Upper lobe of right lung (tissue), 1 donor: ENCODE measurements at regions not wholly inside any gene's neighbourhood (a gene's known extent, or its start where the extent isn't known, plus 50 kb on each side); places are given as distances from the start of the nearest gene placed in this dataset.
A peak's percentile ranks its signal among the peaks of the same experiment; 100 is the strongest.

Experiments used
- ATAC-seq: fragments of 200-7000 bp; cut with Tn5 transposase; one replicate; pipeline ENCODE4 v1.9.1; 2020; ENCODE audit warnings: mild to moderate bottlenecking, moderate library complexity
- DNase-seq: peaks from one replicate; pipeline ENCODE4 v3.0.0-alpha.2; 2020
- H3K27ac ChIP-seq: fragments of 200-600 bp; one replicate; pipeline ENCODE4 v1.8.0; 2022
- H3K27me3 ChIP-seq: fragments of 200-600 bp; one replicate; pipeline ENCODE4 v1.8.0; 2022; ENCODE audit warnings: mild to moderate bottlenecking
- H3K36me3 ChIP-seq: fragments of 200-600 bp; one replicate; pipeline ENCODE4 v1.8.0; 2022
- H3K4me1 ChIP-seq: fragments of 200-600 bp; one replicate; pipeline ENCODE4 v1.8.0; 2022
- H3K4me3 ChIP-seq: fragments of 200-600 bp; one replicate; pipeline ENCODE4 v1.8.0; 2022; ENCODE audit warnings: mild to moderate bottlenecking
- H3K9me3 ChIP-seq: fragments of 200-600 bp; one replicate; pipeline ENCODE4 v1.8.0; 2022
- intact Hi-C: fragments of 100-400 bp; cut with DNase I; formaldehyde crosslinking; loops from one replicate; pipeline ENCODE4 v1.11.0; 2022
- TF ChIP-seq, protein P1 (sequence below): fragments of 200-600 bp; IDR thresholded peaks from one replicate; pipeline ENCODE4 v1.8.0; 2022; ENCODE audit warnings: antibody characterized with exemption
- donor health status: DM: no; HTN: yes; CAD: no; lungs with severe emphysema.

DNA sequence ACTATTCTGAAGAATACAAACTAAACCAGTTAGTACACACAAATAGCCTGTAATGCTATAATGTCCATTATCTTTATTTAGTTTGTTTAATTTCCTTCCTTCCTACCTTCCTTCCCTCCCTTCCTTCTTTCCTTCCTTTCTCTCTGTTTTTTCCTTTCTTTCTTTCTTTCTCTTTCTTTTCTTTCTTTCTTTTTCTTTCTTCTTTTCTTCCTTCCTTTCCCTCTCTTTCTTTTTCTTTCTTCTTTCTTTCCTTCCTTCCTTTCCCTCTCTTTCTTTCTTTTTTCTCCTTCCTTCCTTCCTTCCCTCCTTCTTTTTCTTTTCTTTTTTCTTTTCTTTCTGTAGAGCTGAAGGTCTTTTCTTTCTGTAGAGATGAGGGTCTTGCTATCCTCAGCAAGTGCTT is 131.2 kb downstream of the TMEM30B start:
- ATAC-seq = no peak
- Histone ChIP-seq H3K9me3 (no peaks in the 10 kb centered on the region), H3K27me3 (no peaks in the 10 kb centered on the region), H3K27ac (no peak overlapping the region), H3K4me1 (no peaks in the 10 kb centered on the region), H3K4me3 (no peak overlapping the region), H3K36me3 (no peaks in the 10 kb centered on the region)
- DNase-seq = no peak
- TF ChIP-seq, protein P1, sequence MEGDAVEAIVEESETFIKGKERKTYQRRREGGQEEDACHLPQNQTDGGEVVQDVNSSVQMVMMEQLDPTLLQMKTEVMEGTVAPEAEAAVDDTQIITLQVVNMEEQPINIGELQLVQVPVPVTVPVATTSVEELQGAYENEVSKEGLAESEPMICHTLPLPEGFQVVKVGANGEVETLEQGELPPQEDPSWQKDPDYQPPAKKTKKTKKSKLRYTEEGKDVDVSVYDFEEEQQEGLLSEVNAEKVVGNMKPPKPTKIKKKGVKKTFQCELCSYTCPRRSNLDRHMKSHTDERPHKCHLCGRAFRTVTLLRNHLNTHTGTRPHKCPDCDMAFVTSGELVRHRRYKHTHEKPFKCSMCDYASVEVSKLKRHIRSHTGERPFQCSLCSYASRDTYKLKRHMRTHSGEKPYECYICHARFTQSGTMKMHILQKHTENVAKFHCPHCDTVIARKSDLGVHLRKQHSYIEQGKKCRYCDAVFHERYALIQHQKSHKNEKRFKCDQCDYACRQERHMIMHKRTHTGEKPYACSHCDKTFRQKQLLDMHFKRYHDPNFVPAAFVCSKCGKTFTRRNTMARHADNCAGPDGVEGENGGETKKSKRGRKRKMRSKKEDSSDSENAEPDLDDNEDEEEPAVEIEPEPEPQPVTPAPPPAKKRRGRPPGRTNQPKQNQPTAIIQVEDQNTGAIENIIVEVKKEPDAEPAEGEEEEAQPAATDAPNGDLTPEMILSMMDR = no peak
- intact Hi-C loops = no loop called here

DNA sequence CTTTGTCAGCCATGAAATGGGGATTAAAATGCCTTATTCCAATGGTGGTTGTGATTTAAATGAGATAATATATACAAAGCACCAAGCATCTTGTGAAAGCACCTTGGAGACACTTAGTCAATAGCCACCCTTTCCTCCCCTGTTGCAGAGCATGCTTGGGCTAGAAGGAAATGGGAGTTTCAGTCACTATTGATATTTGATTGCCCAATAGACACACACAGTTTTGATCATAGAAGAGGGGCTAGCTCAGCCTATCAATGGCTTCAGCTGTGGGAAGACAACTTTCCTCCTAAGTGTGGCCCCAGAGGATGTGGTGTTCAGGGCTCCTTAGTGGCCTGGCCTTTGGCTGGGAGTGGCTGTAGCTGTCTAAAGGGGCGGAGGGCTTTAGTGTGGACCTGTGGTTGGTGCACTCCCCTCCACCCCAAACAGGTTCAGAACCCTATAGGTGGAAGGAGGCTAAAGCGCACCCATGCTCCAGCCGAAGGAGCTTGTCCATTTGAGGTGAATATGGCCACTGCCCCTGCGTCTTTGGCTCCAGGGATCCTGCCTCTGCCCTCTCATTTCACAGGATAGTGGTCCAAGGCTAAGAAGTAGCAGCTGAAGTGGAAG is 132.3 kb downstream of the TMEM30B start:
- intact Hi-C loops = no loop called here
- ATAC-seq = no peak
- no peak overlapping the region for H3K27ac ChIP-seq
- no peak for DNase-seq
- no peaks in the 10 kb centered on the region for H3K27me3 ChIP-seq
- H3K4me3 ChIP-seq = no peak overlapping the region
- TF ChIP-seq, protein P1 = no peak
- H3K4me1 ChIP-seq = no peaks in the 10 kb centered on the region
- H3K36me3 ChIP-seq = no peaks in the 10 kb centered on the region
- no peaks in the 10 kb centered on the region for H3K9me3 ChIP-seq

DNA sequence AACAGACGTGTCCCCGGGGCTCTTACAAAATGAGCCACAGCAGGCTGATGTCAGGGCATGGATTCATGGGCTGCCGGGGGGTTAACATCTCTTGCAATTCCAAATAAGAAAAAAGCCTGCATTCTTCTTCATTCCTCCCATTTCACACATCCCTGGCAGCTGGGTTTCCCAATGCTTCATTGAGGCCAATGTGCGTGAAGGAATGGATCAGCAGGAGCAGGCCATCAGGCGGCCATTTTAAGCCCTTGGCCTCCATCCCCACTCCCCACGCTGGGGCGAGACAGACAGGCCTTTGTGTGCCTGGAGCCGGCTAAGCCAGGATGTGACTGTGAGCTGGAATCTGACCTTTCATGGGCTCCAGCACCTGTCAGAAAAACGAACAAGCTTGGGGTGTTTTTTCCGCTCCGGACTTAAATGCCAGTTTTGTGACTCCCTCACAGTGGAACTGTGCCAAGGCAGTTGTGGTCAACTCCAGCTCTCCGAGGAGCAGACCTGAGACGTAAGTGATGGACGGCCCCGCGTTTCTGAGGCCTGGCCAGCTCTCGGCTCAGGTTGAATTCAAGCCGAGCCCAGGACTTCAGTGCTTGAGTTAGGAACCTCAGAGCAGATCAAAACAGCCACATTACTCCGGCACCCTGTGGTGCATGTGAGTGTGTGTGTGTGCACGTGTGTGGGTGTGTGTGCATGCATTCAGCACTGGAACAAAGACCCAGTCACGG is 133.1 kb downstream of the TMEM30B start:
- H3K9me3 ChIP-seq = no peaks in the 10 kb centered on the region
- intact Hi-C loops = no loop called here
- H3K36me3 ChIP-seq = no peaks in the 10 kb centered on the region
- H3K27ac ChIP-seq = no peak overlapping the region
- H3K4me1 ChIP-seq = no peaks in the 10 kb centered on the region
- ATAC-seq = peak; percentile 25
- no peak overlapping the region for H3K4me3 ChIP-seq
- H3K27me3 ChIP-seq = no peaks in the 10 kb centered on the region
- no peak for DNase-seq
- TF ChIP-seq, protein P1 = no peak

DNA sequence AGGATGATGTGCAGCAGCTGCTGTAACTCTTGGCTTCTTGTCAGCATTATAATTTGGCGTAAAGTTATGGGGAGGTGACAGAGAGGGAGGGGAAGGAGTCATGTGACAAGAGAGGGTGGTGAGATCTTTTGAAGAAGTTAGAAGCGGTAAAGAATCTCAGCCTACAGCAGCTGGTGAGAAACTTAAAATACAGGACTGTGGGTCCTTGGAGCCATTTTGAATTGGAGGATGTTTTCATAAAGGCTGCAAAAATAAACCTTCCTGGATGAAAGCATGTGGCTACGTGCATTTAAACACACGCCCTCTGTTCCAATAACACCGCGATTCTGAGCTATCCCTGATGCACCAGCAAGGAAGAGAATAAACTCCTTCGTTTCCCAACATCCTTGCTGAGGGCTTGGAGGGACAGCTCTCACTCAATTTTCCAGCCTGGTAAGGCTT is 133.7 kb downstream of the TMEM30B start:
- Histone ChIP-seq H3K4me1 (no peaks in the 10 kb centered on the region), H3K9me3 (no peaks in the 10 kb centered on the region), H3K36me3 (no peaks in the 10 kb centered on the region), H3K4me3 (no peak overlapping the region), H3K27me3 (no peaks in the 10 kb centered on the region), H3K27ac (no peak overlapping the region)
- no peak for ATAC-seq
- TF ChIP-seq, protein P1 = no peak
- intact Hi-C loops = no loop called here
- DNase-seq = no peak

DNA sequence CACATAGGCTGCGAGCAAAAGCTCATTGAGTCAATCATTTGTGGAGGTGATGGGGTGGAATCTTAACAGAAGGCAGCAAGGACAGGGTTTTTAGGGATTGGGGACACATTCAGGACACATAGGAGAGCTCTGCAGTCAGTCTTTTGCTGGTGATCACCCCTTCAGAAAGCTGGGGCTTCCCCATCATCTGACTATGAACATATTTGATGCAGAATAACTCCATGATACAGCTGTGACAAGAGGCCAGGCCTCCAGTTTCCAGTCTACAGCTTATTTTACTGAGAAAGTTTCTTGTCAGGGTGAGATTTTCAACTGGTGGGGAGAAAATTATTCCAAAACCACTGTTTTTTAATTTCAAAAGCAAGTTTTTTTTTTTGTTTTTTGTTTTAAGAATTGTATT is 134.2 kb downstream of the TMEM30B start:
- ATAC-seq (no peak), DNase-seq (no peak)
- TF ChIP-seq, protein P1 = no peak
- no peaks in the 10 kb centered on the region for H3K9me3 ChIP-seq
- H3K4me1 ChIP-seq = no peaks in the 10 kb centered on the region
- no peak overlapping the region for H3K4me3 ChIP-seq
- H3K36me3 ChIP-seq = no peaks in the 10 kb centered on the region
- H3K27ac ChIP-seq = no peak overlapping the region
- H3K27me3 ChIP-seq = no peaks in the 10 kb centered on the region
- intact Hi-C loops = no loop called here
